GM18519 (cell line): ENCODE measurements at regions not wholly inside any gene's neighbourhood (a gene's known extent, or its start where the extent isn't known, plus 50 kb on each side); places are given as distances from the start of the nearest gene placed in this dataset.
"Not testable (repeated sequence)": the region's sequence is repeated elsewhere in the genome, so short reads cannot be mapped to it uniquely, and the experiment has no call there.

ENCODE experiments used
- ATAC-seq: cut with Tn5 transposase; IDR thresholded peaks from one replicate; pipeline ENCODE4 v1.9.1; 2021; ENCODE audit warnings: mild to moderate bottlenecking, moderate library complexity; ENCODE audit not compliant: unreplicated experiment, low FRiP score

DNA sequence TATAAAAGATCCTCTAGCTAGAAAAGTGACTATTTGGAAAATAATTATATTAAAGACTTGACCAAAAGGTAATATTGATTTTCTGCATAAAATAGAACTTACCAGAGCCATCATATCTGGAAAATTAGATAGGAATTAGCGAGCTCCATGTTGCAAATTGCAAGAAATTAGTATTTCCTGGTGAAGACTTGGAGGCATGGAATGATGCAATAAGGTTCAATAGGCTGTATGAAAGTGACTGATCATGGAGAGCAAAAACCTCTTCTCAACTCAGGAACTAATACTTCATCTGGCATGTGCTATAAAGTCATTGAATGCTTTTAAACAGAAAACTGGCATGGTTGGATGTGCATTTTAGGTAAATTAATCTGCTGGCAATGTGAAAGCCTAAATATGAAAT is 66.3 kb upstream of the UFM1 start:
- no peak for ATAC-seq

DNA sequence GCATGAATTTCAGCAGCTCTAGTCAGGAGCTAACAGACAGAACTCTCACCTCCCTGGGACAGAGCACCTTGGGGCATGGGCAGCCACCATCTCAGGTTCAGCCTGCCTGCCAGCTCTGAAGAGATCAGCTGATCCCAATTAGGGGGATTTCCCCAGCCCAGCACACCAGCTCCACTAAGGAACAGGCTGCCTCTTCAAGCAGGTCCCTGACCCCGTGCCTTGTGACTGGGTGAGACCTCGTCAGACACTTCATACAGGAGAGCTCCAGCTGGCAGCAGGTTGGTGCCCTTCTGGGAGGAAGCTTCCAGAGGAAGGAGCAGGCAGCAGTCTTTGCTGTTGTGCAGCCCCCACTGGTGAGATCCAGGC is 84.5 kb upstream of the UFM1 start:
- no peak for ATAC-seq

DNA sequence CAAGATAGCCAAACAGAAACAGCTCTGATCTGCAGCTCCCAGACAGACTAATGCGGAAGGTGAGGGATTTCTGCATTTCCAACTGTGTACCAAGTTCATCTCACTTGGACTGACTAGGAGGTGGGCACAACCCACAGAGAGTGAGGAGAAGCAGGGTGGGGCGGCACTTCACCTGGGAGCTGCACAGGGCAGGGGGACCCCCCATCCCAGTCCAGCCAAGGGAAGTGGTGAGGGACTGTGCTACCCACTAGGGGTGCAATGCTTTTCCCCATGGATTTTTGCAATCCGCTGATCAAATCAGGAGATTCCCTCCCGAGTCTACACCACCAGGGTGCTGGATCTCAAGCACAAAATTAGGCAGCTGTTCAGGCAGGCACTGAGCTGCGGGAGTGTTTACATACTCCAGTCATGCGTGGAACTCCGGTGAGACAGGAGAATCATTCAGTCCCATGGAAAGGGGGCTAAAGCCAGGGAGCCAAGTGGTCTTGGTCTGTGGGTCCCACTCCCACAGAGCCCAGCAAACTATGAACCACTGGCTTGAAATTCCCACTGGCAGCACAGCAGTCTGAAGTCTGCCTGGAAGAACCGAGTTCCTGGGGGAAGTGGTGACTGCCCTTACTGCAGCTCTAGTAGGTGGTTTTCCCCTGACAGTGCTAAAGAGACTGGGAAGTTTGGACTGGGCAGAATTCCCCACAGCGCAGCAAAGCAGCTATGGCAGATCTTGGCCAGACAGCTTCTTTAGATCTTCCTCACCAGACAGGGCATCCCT is 85.1 kb upstream of the UFM1 start:
- no peak for ATAC-seq

DNA sequence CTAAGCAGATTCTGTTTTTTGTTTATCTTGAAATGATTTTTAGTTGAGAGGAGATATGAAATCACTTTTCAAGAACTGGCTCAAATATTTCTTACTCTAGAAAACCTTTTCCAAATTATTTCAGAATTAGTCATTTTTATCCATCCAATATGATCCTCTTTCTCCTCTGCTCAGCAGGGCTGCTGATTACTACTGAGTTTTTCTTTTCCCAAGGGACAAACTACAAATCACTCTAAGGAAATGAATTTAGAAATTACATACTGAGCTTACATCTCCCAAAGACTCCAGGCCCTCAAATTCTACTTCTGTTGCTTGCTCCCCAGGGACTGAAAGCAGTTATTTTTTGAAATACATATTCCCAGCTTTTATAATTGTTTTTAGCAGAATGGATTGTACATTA is 87.4 kb upstream of the UFM1 start:
- no peak for ATAC-seq

- no peak for ATAC-seq
These were observed 94.1 kb upstream of the UFM1 start for GRCh38 chr13:38255600-38255999.

DNA sequence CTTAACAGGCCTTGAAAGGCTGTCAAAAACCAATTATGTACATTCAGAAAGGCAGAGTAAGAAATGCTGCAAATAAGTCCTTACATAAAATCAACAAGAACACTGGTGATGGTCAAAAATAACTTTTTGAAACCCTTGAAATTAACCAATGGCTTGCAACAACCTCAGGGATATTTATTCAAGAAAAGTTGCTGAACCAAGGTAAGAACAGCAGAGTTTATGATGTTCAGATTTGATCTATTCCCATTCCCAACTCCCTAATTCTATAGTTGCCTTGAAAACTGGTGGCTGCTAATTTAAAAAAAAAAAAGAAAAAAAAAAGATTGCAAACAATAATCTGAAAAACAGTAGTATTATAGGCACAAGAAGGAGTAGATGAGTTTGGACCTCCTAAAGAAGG is 109.8 kb upstream of the UFM1 start:
- ATAC-seq = no peak

DNA sequence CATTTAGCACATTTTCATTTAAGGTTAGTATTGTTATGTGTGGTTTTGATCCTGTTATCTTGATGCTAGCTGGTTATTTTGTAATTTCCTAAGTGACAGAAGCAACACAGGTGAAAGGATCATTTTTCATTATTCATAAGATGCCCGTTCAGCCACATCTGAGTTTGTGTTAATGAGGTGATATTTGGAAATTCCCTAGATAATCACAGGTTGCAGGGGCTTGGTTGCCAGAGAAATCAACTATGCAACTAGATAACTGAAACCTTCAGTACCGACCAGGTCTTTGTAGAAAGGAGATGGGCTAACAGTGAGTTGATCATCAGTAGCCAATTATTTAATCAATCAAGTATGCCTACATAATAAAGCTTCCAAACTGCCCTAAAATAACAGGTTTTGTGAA is 121.3 kb upstream of the UFM1 start:
- ATAC-seq = no peak

DNA sequence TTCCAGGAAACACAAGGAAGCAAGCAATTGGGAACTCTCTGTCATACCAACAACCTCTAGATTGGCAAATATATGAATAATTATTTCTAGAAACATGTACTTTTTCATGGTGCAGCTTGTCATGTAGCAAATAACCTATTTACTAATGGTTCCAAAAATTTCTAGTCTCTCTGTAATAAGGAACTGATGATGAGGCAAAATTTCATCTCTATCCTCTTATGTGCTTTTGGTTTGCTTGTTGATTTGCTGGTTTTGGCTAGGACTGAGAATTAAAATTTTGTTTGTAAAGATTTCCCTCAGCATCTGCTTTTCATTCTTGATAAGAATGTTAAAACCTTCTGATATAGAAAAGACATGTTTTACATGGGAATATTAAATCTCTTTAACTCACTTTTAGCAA is 123.2 kb upstream of the UFM1 start:
- ATAC-seq = no peak

DNA sequence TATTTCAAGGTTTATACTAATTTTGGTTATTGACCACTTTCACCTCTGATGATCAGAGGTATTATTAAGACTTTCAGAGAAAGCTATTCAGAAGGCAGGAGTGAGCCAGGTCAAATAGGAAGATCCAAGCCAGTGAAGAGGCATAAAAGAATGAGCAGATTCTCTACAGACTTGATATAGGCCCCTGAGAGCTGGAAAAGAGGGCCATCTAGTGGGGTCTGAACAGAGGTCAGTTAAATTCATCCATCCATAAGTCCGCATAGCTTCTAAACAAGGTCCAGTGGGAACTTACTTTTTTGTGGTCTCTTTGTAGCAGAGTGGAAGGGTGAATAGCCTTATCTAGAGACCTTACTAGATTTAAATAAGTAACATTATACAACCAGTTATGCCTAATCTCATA is 126.6 kb upstream of the UFM1 start:
- no peak for ATAC-seq

DNA sequence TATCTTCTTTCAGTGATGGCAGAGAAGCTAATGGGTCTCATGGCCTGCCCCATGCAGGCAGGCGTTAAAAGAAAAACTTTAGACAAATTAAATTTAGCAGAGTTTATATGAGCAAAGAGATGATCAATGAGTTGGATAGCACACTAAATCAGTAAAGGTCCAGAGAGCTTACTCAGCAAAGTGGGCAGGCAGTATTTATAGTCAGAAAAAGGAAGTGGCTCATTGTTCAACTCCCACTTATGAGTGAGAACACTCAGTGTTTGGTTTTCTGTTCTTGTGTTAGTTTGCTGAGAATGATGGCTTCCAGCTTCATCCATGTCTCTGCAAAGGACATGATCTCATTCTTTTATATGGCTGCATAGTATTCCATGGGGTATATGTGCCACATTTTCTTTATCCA is 128.5 kb upstream of the UFM1 start:
- ATAC-seq = not testable (repeated sequence)

DNA sequence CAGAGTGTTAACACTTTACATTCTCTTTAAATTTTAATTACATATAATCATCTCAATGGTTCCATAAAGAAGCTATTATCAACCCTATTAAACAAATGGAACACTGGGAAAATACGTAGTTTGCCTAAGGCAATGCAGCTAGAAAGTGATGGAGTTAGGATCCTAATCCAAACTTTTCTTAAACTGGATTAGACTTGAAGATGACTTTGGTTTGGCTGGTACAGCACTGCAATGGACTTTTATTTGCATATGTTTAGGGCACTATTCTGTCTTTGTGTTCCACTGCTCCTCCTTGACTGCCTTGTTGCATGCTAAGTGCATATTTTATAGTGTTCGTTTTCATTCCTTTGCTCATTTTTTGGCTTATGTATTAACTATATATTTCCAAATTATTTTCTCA is 133.5 kb upstream of the UFM1 start:
- no peak for ATAC-seq

GRCh38 chr13:38213314-38213713 is 136.3 kb upstream of the UFM1 start:
- ATAC-seq = no peak

DNA sequence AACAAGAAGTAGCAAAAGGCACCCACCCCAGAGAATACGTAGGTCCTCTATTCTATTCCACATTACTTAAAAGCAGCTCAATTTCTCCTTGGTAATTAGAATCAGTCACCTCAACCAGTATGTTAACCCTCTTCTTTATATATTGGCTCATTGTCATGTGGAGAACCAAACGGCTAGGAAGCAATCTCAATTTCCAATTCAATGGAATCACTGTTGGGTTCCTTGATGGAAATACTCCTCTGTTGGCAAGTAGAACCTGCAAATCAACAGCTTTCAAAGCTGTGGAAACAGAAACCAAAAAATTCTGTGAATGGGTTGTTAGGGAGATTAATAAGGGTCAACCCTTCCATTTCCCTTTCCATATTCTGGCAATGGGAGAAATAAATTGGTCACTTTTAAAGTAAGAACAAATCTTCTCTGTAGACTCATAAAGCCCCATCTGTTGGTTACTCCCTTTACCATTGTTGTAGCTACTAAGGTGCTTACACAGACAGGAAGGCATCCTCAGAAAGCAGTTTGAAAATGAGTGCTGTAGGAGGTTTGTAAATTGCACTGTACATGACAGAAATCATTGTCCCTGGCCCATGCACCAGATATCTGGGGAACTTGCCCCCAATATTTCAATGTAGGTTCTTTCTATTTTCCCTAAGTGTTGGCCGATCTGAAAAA is 138.6 kb upstream of the UFM1 start:
- ATAC-seq = no peak

- no peak for ATAC-seq
These were observed 145.1 kb upstream of the UFM1 start for GRCh38 chr13:38204556-38204955.

GRCh38 chr13:38202740-38203139 is 146.9 kb upstream of the UFM1 start:
- no peak for ATAC-seq

- no peak for ATAC-seq
These were observed 158.6 kb upstream of the UFM1 start for GRCh38 chr13:38191016-38191415.

GRCh38 chr13:38180670-38181069 is 169.0 kb upstream of the UFM1 start:
- no peak for ATAC-seq

- no peak for ATAC-seq
These were observed 169.5 kb upstream of the UFM1 start for GRCh38 chr13:38180126-38180525.

DNA sequence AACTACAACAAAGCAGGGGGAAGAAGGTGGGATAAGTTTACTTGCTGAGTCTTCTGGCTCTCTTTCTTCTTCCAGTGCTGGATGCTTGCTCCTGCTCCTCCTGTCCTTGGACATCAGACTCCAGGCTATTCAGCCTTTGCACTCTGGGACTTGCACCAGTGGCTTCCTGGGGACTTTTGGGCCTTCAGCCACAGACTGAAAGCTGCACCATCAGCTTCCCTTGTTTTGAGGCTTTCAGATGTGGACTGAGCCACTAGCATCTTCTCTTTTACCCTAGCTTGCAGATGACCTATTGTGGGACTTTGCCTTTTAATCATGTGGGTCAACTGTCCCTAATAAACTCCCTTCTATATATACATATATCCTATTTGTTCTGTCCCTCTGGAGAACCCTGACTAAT is 173.0 kb upstream of the UFM1 start:
- no peak for ATAC-seq

DNA sequence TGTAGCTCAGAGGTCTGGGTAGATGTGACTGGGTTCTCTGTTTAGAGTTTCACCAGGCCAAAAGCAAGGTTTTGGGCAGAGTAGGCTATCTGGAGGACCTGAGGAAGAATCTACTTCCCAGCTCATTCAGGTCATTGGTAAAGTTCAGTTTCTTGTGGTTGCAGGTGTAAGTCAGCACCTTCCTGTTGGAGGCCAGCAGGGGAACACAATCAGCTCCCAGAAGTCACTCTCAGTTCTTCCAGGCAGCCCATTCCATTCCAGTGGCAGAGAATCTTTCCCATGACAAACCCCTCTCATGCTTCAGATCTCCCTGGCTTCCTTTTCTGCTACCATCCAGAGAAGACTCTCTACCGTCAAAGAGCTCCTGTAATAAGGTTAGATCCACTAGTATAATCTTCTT is 176.2 kb upstream of the UFM1 start:
- no peak for ATAC-seq

- peak; percentile 96 for ATAC-seq
These were observed 182.4 kb upstream of the UFM1 start for GRCh38 chr13:38167164-38167822.

- no peak for ATAC-seq
These were observed 183.5 kb upstream of the UFM1 start for GRCh38 chr13:38166116-38166515.
